Adrenal gland (tissue), 5 donors: ENCODE measurements at regions not wholly inside any gene's neighbourhood (a gene's known extent, or its start where the extent isn't known, plus 50 kb on each side); places are given as distances from the start of the nearest gene placed in this dataset.

Source experiments
- CTCF ChIP-seq, 6 experiments: fragments of 450-650 bp in 4 of 6; fragments of 200-600 bp in 2 of 6; sonication (generic) in 1 of 6; IDR thresholded peaks; 1 replicate in 5 of 6; 2 replicates in 1 of 6; pipeline versions ENCODE4 v1.5.1 to v1.8.0; 2016 to 2021; ENCODE audit warnings: antibody characterized with exemption in 6 of 6, mild to moderate bottlenecking in 2 of 6, moderate library complexity in 1 of 6
- POLR2A ChIP-seq, 2 donors: fragments of 450-650 bp; IDR thresholded peaks; one replicate each; pipeline ENCODE4 v1.6.1; 2017; ENCODE audit warnings: antibody characterized with exemption in 2 of 2, mild to moderate bottlenecking in 2 of 2, moderate library complexity in 1 of 2
- donor health status: DM: no; HTN: no; CAD: no.

- no peak for TF ChIP-seq CTCF (IDR thresholded peaks at IDR 0.05)
- TF ChIP-seq POLR2A (IDR thresholded peaks at IDR 0.05): no peak
Observed at GRCh38 chr2:21484643-21485042, 360.9 kb downstream of the TDRD15 start.
